Vagina (tissue), 2 donors: ENCODE measurements at regions not wholly inside any gene's neighbourhood (a gene's known extent, or its start where the extent isn't known, plus 50 kb on each side); places are given as distances from the start of the nearest gene placed in this dataset.

ENCODE experiments used
- DNase-seq, 2 donors: peaks; one replicate each; pipeline ENCODE4 v3.0.0-alpha.2; 2017; ENCODE audit errors: extremely low spot score in 2 of 2
- H3K27ac ChIP-seq: fragments of 200-600 bp; sonication (generic); one replicate; pipeline ENCODE4 v1.5.1; 2019
- H3K27me3 ChIP-seq: fragments of 200-600 bp; sonication (generic); one replicate; pipeline ENCODE4 v1.5.1; 2019
- H3K36me3 ChIP-seq, 2 donors: fragments of 200-600 bp; sonication (generic); one replicate each; pipeline ENCODE4 v1.5.1; 2017 to 2019
- H3K4me1 ChIP-seq: fragments of 200-600 bp; sonication (generic); one replicate; pipeline ENCODE4 v1.5.1; 2019
- H3K4me3 ChIP-seq, 2 donors: fragments of 200-600 bp; sonication (generic); 1 replicate in 1 of 2; 2 replicates in 1 of 2; pipeline ENCODE4 v1.5.1; 2016 to 2019
- H3K9me3 ChIP-seq: fragments of 200-600 bp; sonication (generic); one replicate; pipeline ENCODE4 v1.5.1; 2019
- POLR2A ChIP-seq, 2 donors: fragments of 450-650 bp; IDR thresholded peaks; one replicate each; pipeline ENCODE4 v1.6.1; 2017; ENCODE audit warnings: antibody characterized with exemption in 2 of 2, mild to moderate bottlenecking in 2 of 2, moderate library complexity in 2 of 2
- POLR2AphosphoS5 ChIP-seq, 2 donors: sonication (generic); formaldehyde crosslinking; IDR thresholded peaks; one replicate each; pipeline ENCODE4 v1.9.0; 2017; ENCODE audit warnings: antibody characterized with exemption in 2 of 2, mild to moderate bottlenecking in 2 of 2, low read depth in 1 of 2; ENCODE audit not compliant: insufficient read depth in 1 of 2
- intact Hi-C: fragments of 100-400 bp; cut with DNase I; formaldehyde crosslinking; loops from one replicate; pipeline ENCODE4 v1.15.1; 2023
- TF ChIP-seq, protein P1 (sequence below), 3 experiments: fragments of 450-650 bp in 2 of 3; fragments of 200-600 bp in 1 of 3; sonication (generic) in 1 of 3; IDR thresholded peaks; one replicate each; pipeline ENCODE4 v1.5.1; 2017 to 2019; ENCODE audit warnings: antibody characterized with exemption in 3 of 3, mild to moderate bottlenecking in 2 of 3, moderate library complexity in 2 of 3

DNA sequence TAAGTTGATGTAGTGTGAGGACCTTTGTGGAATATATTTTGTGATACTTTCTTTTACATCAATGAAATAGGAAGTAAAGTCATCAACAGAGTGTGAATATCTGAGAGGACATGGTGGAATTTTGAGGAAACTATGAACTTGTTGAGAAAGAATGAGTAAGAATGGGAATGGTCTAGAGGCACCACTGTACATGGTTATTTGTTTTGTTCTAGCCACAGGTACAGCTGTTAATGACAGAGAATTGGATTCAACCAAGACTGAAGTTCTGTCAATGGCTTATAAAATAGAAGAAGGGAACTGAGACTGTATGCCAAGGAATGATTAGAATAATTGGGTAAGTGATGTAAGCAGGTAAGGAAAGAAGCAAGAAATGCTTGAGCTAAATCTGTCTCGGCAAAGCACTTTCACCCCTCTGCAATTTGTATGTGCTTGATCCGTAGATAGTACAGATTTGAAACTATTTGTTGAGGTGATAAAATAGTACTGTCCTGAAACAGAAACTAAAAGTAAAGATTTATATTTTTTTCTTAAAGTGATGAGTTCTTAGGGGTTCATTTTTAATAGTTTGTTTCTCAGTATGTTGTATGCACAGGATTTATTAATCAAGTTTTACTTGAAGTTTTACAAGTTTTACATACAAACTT is 468.8 kb upstream of the SMC2 start:
- Histone ChIP-seq H3K4me3 (no peak overlapping the region), H3K4me1 (no peaks in the 10 kb centered on the region), H3K27me3 (no peaks in the 10 kb centered on the region), H3K27ac (no peak overlapping the region), H3K9me3 (no peaks in the 10 kb centered on the region), H3K36me3 (no peaks in the 10 kb centered on the region)
- intact Hi-C loops: no loop called here
- DNase-seq: no peak
- TF ChIP-seq, protein P1, sequence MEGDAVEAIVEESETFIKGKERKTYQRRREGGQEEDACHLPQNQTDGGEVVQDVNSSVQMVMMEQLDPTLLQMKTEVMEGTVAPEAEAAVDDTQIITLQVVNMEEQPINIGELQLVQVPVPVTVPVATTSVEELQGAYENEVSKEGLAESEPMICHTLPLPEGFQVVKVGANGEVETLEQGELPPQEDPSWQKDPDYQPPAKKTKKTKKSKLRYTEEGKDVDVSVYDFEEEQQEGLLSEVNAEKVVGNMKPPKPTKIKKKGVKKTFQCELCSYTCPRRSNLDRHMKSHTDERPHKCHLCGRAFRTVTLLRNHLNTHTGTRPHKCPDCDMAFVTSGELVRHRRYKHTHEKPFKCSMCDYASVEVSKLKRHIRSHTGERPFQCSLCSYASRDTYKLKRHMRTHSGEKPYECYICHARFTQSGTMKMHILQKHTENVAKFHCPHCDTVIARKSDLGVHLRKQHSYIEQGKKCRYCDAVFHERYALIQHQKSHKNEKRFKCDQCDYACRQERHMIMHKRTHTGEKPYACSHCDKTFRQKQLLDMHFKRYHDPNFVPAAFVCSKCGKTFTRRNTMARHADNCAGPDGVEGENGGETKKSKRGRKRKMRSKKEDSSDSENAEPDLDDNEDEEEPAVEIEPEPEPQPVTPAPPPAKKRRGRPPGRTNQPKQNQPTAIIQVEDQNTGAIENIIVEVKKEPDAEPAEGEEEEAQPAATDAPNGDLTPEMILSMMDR (IDR thresholded peaks at IDR 0.05): no peak
- TF ChIP-seq POLR2A (IDR thresholded peaks at IDR 0.05): no peak
- TF ChIP-seq POLR2AphosphoS5 (IDR thresholded peaks at IDR 0.05; ENCODE audit: insufficient read depth in 1 of 2, low read depth in 1 of 2): no peak

DNA sequence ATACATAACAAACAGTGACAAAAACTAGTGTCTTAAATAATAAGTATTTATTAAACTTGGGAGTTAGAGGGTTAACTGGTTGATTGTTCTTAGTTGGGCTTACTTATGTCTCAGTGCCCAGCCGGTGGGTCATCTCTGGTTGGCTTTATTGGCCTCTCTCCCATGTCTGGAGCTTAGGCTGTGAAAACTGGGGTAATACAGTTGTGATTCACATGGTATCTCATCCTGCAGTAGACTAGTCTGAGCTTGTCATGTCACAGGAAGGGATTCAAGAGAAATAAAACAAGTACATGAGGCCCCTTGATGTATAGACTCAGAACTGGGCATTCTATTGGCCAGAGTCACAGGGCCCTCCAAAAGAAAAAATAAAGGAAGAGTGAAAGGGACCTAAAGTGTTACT is 466.4 kb upstream of the SMC2 start:
- intact Hi-C loops: no loop called here
- no peak overlapping the region for H3K27ac ChIP-seq
- H3K4me3 ChIP-seq: no peak overlapping the region
- H3K4me1 ChIP-seq: no peaks in the 10 kb centered on the region
- TF ChIP-seq POLR2A (IDR thresholded peaks at IDR 0.05): no peak
- TF ChIP-seq, protein P1 (IDR thresholded peaks at IDR 0.05): no peak
- no peak for DNase-seq
- no peaks in the 10 kb centered on the region for H3K9me3 ChIP-seq
- no peaks in the 10 kb centered on the region for H3K27me3 ChIP-seq
- H3K36me3 ChIP-seq: no peaks in the 10 kb centered on the region

DNA sequence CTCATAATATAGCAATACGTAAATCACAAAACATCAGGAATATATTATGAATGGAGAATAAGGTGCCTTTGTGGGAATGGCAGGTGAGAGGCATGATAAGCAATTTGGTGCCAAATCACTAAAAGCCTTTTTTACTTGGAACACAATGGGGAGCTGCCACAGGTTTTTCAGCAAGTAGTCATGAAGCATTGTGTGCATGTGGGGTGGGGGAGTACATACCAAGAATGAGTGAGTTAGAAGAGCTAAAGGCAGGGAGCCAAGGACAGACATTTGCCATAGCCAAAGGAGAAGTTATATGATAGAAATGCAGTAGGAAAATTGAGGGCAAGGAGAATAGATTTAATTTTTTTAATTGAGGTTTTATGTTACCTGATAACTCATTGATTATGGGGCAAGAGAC is 445.0 kb upstream of the SMC2 start:
- no peak overlapping the region for H3K27ac ChIP-seq
- intact Hi-C loops: no loop called here
- no peaks in the 10 kb centered on the region for H3K36me3 ChIP-seq
- DNase-seq: no peak
- TF ChIP-seq, protein P1 (IDR thresholded peaks at IDR 0.05): no peak
- TF ChIP-seq POLR2A (IDR thresholded peaks at IDR 0.05) (no peak), POLR2AphosphoS5 (IDR thresholded peaks at IDR 0.05; ENCODE audit: insufficient read depth in 1 of 2, low read depth in 1 of 2) (no peak)
- no peaks in the 10 kb centered on the region for H3K4me1 ChIP-seq
- no peak overlapping the region for H3K4me3 ChIP-seq
- no peaks in the 10 kb centered on the region for H3K9me3 ChIP-seq
- no peaks in the 10 kb centered on the region for H3K27me3 ChIP-seq

GRCh38 chr9:103658156-103658555 is 436.0 kb upstream of the SMC2 start:
- H3K36me3 ChIP-seq: no peaks in the 10 kb centered on the region
- no peak for DNase-seq
- no peaks in the 10 kb centered on the region for H3K27me3 ChIP-seq
- intact Hi-C loops: no loop called here
- H3K4me3 ChIP-seq: no peak overlapping the region
- H3K9me3 ChIP-seq: no peaks in the 10 kb centered on the region
- no peaks in the 10 kb centered on the region for H3K4me1 ChIP-seq
- no peak overlapping the region for H3K27ac ChIP-seq
- TF ChIP-seq, protein P1 (IDR thresholded peaks at IDR 0.05): no peak
- TF ChIP-seq POLR2A (IDR thresholded peaks at IDR 0.05): no peak
- no peak for TF ChIP-seq POLR2AphosphoS5 (IDR thresholded peaks at IDR 0.05; ENCODE audit: insufficient read depth in 1 of 2, low read depth in 1 of 2)

DNA sequence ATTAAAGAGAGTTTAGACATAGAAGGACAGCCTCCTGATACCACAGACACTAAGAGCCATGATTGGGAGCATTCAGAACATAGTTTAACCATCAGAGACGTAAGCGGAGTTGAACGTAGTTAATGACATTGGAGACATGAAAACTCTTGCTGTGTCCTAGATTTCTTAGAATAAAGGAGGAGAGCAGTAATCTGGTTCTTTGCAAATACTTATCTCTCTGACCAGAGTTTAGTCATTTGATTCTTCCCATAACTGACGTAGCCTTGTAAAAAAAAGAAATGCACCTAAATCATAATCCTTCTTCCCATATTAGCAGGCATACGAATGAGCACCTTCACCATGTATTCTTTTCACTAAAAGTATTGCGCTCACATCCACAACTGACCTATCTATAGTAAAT is 433.3 kb upstream of the SMC2 start:
- Histone ChIP-seq H3K9me3 (no peaks in the 10 kb centered on the region), H3K4me3 (no peak overlapping the region), H3K27me3 (no peaks in the 10 kb centered on the region), H3K27ac (no peak overlapping the region), H3K36me3 (no peaks in the 10 kb centered on the region), H3K4me1 (no peaks in the 10 kb centered on the region)
- no peak for DNase-seq
- TF ChIP-seq, protein P1 (IDR thresholded peaks at IDR 0.05): no peak
- no peak for TF ChIP-seq POLR2AphosphoS5 (IDR thresholded peaks at IDR 0.05; ENCODE audit: insufficient read depth in 1 of 2, low read depth in 1 of 2)
- no peak for TF ChIP-seq POLR2A (IDR thresholded peaks at IDR 0.05)
- intact Hi-C loops: no loop called here
